CD4-positive, alpha-beta T cell (primary cell): ENCODE measurements at regions not wholly inside any gene's neighbourhood (a gene's known extent, or its start where the extent isn't known, plus 50 kb on each side); places are given as distances from the start of the nearest gene placed in this dataset.

ENCODE experiments used
- ATAC-seq: fragments of 200-7000 bp; cut with Tn5 transposase; one replicate; pipeline ENCODE4 v1.10.0; 2022; ENCODE audit warnings: mild to moderate bottlenecking; ENCODE audit not compliant: poor library complexity
- CTCF ChIA-PET: fragments of 350-600 bp; sonication (Branson Sonifier 250); formaldehyde crosslinking; loops from one replicate; lab custom pipeline; 2021; ENCODE audit warnings: antibody characterized with exemption, inconsistent platforms; lab: Charles Lee
- POLR2A ChIA-PET: fragments of 350-600 bp; sonication (Branson Sonifier 250); formaldehyde crosslinking; loops from one replicate; lab custom pipeline; 2021; ENCODE audit warnings: antibody characterized with exemption, inconsistent platforms; lab: Charles Lee
- DNase-seq, 14 experiments: peaks; one replicate each; pipeline ENCODE4 v3.0.0-alpha.2; 2013 to 2020; ENCODE audit warnings: mixed read lengths in 2 of 14
- H3K27ac ChIP-seq, 2 donors: one replicate each; pipeline versions ENCODE4 v1.5.1 to v1.7.0; 2013; ENCODE audit warnings: low read length in 2 of 2, low read depth in 1 of 2, mild to moderate bottlenecking in 1 of 2
- H3K27me3 ChIP-seq, 2 experiments: 1 replicate in 1 of 2; 2 replicates in 1 of 2; pipeline versions ENCODE4 v1.6.1 to v1.7.0; 2013; ENCODE audit warnings: low read length in 2 of 2, control low read depth in 1 of 2, mild to moderate bottlenecking in 1 of 2, moderate library complexity in 1 of 2; ENCODE audit not compliant: insufficient read depth in 2 of 2, control insufficient read depth in 1 of 2
- H3K36me3 ChIP-seq: one replicate; pipeline ENCODE4 v1.6.1; 2013; ENCODE audit warnings: low read length, control low read depth; ENCODE audit not compliant: insufficient read depth
- H3K4me1 ChIP-seq: one replicate; pipeline ENCODE4 v1.6.1; 2013; ENCODE audit warnings: low read length, control low read depth; ENCODE audit not compliant: insufficient read depth
- H3K4me3 ChIP-seq: one replicate; pipeline ENCODE4 v1.5.1; 2013; ENCODE audit warnings: mild to moderate bottlenecking, low read length, moderate library complexity
- H3K9me3 ChIP-seq, 2 experiments: 1 replicate in 1 of 2; 2 replicates in 1 of 2; pipeline versions ENCODE4 v1.6.1 to v1.7.0; 2013; ENCODE audit warnings: low read length in 2 of 2, mild to moderate bottlenecking in 2 of 2, control low read depth in 1 of 2, moderate library complexity in 1 of 2; ENCODE audit not compliant: control insufficient read depth in 1 of 2, insufficient read depth in 1 of 2
- H3K27ac Mint-ChIP-seq: one replicate; pipeline ENCODE4 v1.8.0; 2020; ENCODE audit warnings: mixed read lengths
- H3K27me3 Mint-ChIP-seq: one replicate; pipeline ENCODE4 v1.8.0; 2021; ENCODE audit warnings: mixed read lengths
- H3K36me3 Mint-ChIP-seq: one replicate; pipeline ENCODE4 v1.8.0; 2021; ENCODE audit warnings: low read depth, mixed read lengths
- H3K4me1 Mint-ChIP-seq: one replicate; pipeline ENCODE4 v1.8.0; 2021; ENCODE audit warnings: low read depth, mixed read lengths
- H3K4me3 Mint-ChIP-seq: one replicate; pipeline ENCODE4 v1.8.0; 2020; ENCODE audit warnings: mild to moderate bottlenecking, mixed read lengths
- H3K9me3 Mint-ChIP-seq: one replicate; pipeline ENCODE4 v1.8.0; 2020; ENCODE audit warnings: mixed read lengths
- CTCF ChIP-seq: fragments of 200-600 bp; IDR thresholded peaks from one replicate; pipeline ENCODE4 v1.8.0; 2022; ENCODE audit warnings: antibody characterized with exemption, mild to moderate bottlenecking
- intact Hi-C, 2 experiments: fragments of 100-400 bp; cut with DNase I in 1 of 2; cut with micrococcal nuclease in 1 of 2; formaldehyde crosslinking; loops; one replicate each; pipeline versions ENCODE4 v1.15.1 to v1.9.0; 2023 to 2025; cut with DNase I, micrococcal nuclease

GRCh38 chr4:156505341-156505955 lies 466.2 kb downstream of the PDGFC start:
- CTCF ChIA-PET, result no interaction called here

GRCh38 chr4:156503119-156503518 lies 468.5 kb downstream of the PDGFC start:
- no peaks in the 10 kb centered on the region for H3K36me3 ChIP-seq
- no peak for TF ChIP-seq CTCF
- intact Hi-C loops, result no loop called here
- Mint-ChIP-seq H3K27ac (no peak overlapping the region), H3K9me3 (peaks cover 13% of the 10 kb centered on the region), H3K4me3 (no peak overlapping the region), H3K4me1 (no peaks in the 10 kb centered on the region), H3K36me3 (no peaks in the 10 kb centered on the region), H3K27me3 (no peaks in the 10 kb centered on the region)
- H3K4me3 ChIP-seq, result no peak overlapping the region
- no peaks in the 10 kb centered on the region for H3K4me1 ChIP-seq
- H3K27ac ChIP-seq, result no peak overlapping the region
- H3K27me3 ChIP-seq, result no peaks in the 10 kb centered on the region
- DNase-seq (no peak), ATAC-seq (no peak)
- POLR2A ChIA-PET, result no interaction called here
- H3K9me3 ChIP-seq, result peaks cover 0 to 9% of the 10 kb centered on the region in 2 experiments
- CTCF ChIA-PET, result no interaction called here

More at GRCh38 chr4:156505341-156505955, 466.2 kb downstream of the PDGFC start:
- intact Hi-C loops, result no loop called here
- DNase-seq, result no peak
- Mint-ChIP-seq H3K27ac (no peak overlapping the region), H3K9me3 (peaks cover 18% of the 10 kb centered on the region), H3K36me3 (no peaks in the 10 kb centered on the region), H3K4me3 (no peak overlapping the region), H3K4me1 (no peaks in the 10 kb centered on the region), H3K27me3 (no peaks in the 10 kb centered on the region)
- Histone ChIP-seq H3K27me3 (no peaks in the 10 kb centered on the region), H3K4me3 (no peak overlapping the region), H3K4me1 (no peaks in the 10 kb centered on the region), H3K36me3 (no peaks in the 10 kb centered on the region), H3K27ac (no peak overlapping the region), H3K9me3 (peaks cover 0 to 9% of the 10 kb centered on the region in 2 experiments)
- POLR2A ChIA-PET, result no interaction called here
- TF ChIP-seq CTCF, result no peak
- no peak for ATAC-seq

DNA sequence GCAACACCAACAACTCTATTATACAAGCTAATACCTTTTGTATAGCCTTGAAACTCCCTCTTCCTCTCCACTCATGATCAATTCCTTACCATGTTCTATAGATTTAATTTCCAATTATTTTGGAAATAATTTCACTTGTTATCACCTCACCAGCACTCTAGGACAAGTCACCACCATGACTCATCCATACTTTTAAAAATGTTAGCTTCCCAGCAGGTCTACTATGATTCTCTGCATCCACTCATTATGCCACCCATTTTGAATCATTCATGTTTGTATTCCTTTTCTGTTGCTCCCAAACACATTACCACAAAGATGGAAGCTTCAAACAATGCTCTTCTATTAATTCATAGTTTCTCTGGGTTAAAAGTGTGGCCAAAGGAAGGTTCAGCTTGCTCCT lies 469.6 kb downstream of the PDGFC start:
- no peaks in the 10 kb centered on the region for H3K36me3 Mint-ChIP-seq
- no peaks in the 10 kb centered on the region for H3K36me3 ChIP-seq
- H3K9me3 ChIP-seq, result peaks cover 0 to 9% of the 10 kb centered on the region in 2 experiments
- no peak overlapping the region for H3K4me3 ChIP-seq
- H3K27ac Mint-ChIP-seq, result no peak overlapping the region
- POLR2A ChIA-PET, result no interaction called here
- no peaks in the 10 kb centered on the region for H3K4me1 Mint-ChIP-seq
- CTCF ChIA-PET, result no interaction called here
- H3K4me1 ChIP-seq, result no peaks in the 10 kb centered on the region
- no peak for DNase-seq
- no peaks in the 10 kb centered on the region for H3K27me3 ChIP-seq
- no peak for TF ChIP-seq CTCF
- no peak overlapping the region for H3K4me3 Mint-ChIP-seq
- intact Hi-C loops, result no loop called here
- ATAC-seq, result no peak
- H3K27ac ChIP-seq, result no peak overlapping the region
- H3K9me3 Mint-ChIP-seq, result peaks cover 4% of the 10 kb centered on the region
- H3K27me3 Mint-ChIP-seq, result no peaks in the 10 kb centered on the region
